ENCODE measurements at regions not wholly inside any gene's neighbourhood (a gene's known extent, or its start where the extent isn't known, plus 50 kb on each side); places are given as distances from the start of the nearest gene placed in this dataset.
"Not testable (repeated sequence)": the region's sequence is repeated elsewhere in the genome, so short reads cannot be mapped to it uniquely, and the experiment has no call there.

DNA sequence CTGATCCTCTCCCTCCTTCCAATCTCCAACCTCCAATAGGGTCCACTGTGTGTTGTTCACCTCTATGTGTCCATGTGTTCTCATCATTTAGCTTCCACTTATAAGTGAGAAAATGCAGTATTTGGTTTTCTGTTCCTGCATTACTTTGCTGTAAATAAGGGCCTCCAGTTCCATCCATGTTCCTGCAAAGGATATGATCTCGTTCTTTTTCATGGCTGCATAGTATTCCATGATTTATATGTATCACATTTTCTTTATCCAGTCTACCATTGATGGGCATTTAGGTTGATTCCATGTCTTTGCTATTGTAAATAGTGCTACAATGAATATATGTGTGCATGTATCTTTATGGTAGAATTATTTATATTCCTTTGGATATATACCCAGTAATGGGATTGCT is 123.2 kb upstream of the BMAL1 start:
- TF ChIP-seq POLR2AphosphoS5 (IDR thresholded peaks at IDR 0.05; ENCODE audit: low read depth, low read length), result not testable (repeated sequence)
- TF ChIP-seq, protein P1, sequence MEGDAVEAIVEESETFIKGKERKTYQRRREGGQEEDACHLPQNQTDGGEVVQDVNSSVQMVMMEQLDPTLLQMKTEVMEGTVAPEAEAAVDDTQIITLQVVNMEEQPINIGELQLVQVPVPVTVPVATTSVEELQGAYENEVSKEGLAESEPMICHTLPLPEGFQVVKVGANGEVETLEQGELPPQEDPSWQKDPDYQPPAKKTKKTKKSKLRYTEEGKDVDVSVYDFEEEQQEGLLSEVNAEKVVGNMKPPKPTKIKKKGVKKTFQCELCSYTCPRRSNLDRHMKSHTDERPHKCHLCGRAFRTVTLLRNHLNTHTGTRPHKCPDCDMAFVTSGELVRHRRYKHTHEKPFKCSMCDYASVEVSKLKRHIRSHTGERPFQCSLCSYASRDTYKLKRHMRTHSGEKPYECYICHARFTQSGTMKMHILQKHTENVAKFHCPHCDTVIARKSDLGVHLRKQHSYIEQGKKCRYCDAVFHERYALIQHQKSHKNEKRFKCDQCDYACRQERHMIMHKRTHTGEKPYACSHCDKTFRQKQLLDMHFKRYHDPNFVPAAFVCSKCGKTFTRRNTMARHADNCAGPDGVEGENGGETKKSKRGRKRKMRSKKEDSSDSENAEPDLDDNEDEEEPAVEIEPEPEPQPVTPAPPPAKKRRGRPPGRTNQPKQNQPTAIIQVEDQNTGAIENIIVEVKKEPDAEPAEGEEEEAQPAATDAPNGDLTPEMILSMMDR (IDR thresholded peaks at IDR 0.05), result not testable (repeated sequence)
- TF ChIP-seq, protein P2, sequence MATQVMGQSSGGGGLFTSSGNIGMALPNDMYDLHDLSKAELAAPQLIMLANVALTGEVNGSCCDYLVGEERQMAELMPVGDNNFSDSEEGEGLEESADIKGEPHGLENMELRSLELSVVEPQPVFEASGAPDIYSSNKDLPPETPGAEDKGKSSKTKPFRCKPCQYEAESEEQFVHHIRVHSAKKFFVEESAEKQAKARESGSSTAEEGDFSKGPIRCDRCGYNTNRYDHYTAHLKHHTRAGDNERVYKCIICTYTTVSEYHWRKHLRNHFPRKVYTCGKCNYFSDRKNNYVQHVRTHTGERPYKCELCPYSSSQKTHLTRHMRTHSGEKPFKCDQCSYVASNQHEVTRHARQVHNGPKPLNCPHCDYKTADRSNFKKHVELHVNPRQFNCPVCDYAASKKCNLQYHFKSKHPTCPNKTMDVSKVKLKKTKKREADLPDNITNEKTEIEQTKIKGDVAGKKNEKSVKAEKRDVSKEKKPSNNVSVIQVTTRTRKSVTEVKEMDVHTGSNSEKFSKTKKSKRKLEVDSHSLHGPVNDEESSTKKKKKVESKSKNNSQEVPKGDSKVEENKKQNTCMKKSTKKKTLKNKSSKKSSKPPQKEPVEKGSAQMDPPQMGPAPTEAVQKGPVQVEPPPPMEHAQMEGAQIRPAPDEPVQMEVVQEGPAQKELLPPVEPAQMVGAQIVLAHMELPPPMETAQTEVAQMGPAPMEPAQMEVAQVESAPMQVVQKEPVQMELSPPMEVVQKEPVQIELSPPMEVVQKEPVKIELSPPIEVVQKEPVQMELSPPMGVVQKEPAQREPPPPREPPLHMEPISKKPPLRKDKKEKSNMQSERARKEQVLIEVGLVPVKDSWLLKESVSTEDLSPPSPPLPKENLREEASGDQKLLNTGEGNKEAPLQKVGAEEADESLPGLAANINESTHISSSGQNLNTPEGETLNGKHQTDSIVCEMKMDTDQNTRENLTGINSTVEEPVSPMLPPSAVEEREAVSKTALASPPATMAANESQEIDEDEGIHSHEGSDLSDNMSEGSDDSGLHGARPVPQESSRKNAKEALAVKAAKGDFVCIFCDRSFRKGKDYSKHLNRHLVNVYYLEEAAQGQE (IDR thresholded peaks at IDR 0.05; ENCODE audit: insufficient read depth in 1 of 2, low read depth in 2 of 2, low read length in 1 of 2), result not testable (repeated sequence)

Measured in Panc1 (cell line).